H9 (cell line): ENCODE measurements at regions not wholly inside any gene's neighbourhood (a gene's known extent, or its start where the extent isn't known, plus 50 kb on each side); places are given as distances from the start of the nearest gene placed in this dataset.

Experiments
- DNase-seq: peaks from one replicate; pipeline ENCODE4 v3.0.0-alpha.2; 2017
- H2AFZ ChIP-seq: one replicate; pipeline ENCODE4 v1.6.1; 2013; ENCODE audit warnings: mild to moderate bottlenecking, low read length, control low read depth, moderate library complexity
- H2AK5ac ChIP-seq: 2 replicates; pipeline ENCODE4 v1.6.1; 2013; ENCODE audit warnings: low read length, control low read depth, mixed read lengths; ENCODE audit not compliant: insufficient read length
- H2BK120ac ChIP-seq: one replicate; pipeline ENCODE4 v1.6.1; 2013; ENCODE audit warnings: low read depth, mild to moderate bottlenecking, low read length, control low read depth, inconsistent platforms; ENCODE audit not compliant: poor library complexity, severe bottlenecking
- H2BK12ac ChIP-seq: 2 replicates; pipeline ENCODE4 v1.6.1; 2013; ENCODE audit warnings: low read length, control low read depth, mixed read lengths, low read depth; ENCODE audit not compliant: insufficient read length
- H2BK15ac ChIP-seq: 2 replicates; pipeline ENCODE4 v1.6.1; 2013; ENCODE audit warnings: low read depth, low read length, control low read depth
- H2BK20ac ChIP-seq: one replicate; pipeline ENCODE4 v1.6.1; 2013; ENCODE audit warnings: low read depth, mild to moderate bottlenecking, low read length, control low read depth, inconsistent platforms; ENCODE audit not compliant: poor library complexity, severe bottlenecking
- H2BK5ac ChIP-seq: 2 replicates; pipeline ENCODE4 v1.6.1; 2013; ENCODE audit warnings: low read length, control low read depth, mixed read lengths; ENCODE audit not compliant: insufficient read length
- H3K14ac ChIP-seq: 2 replicates; pipeline ENCODE4 v1.6.1; 2013; ENCODE audit warnings: low read length, control low read depth; ENCODE audit not compliant: insufficient read depth
- H3K18ac ChIP-seq: 2 replicates; pipeline ENCODE4 v1.6.1; 2013; ENCODE audit warnings: low read depth, mild to moderate bottlenecking, mixed read lengths, low read length, control low read depth; ENCODE audit not compliant: insufficient read length
- H3K23ac ChIP-seq: 2 replicates; pipeline ENCODE4 v1.6.1; 2013; ENCODE audit warnings: low read length, control low read depth, mixed read lengths, low read depth; ENCODE audit not compliant: insufficient read length
- H3K23me2 ChIP-seq: 2 replicates; pipeline ENCODE4 v1.6.1; 2013; ENCODE audit warnings: low read depth, mild to moderate bottlenecking, mixed read lengths, low read length, control low read depth; ENCODE audit not compliant: insufficient read length, poor library complexity, severe bottlenecking
- H3K27ac ChIP-seq: 2 replicates; pipeline ENCODE4 v1.5.1; 2013; ENCODE audit warnings: low read length, control low read depth, mixed read lengths, low read depth; ENCODE audit not compliant: insufficient read length
- H3K27me3 ChIP-seq: 2 replicates; pipeline ENCODE4 v1.6.1; 2013; ENCODE audit warnings: low read length, control low read depth, inconsistent platforms; ENCODE audit not compliant: insufficient read depth
- H3K4ac ChIP-seq: 2 replicates; pipeline ENCODE4 v1.6.1; 2013; ENCODE audit warnings: low read depth, mild to moderate bottlenecking, control low read depth, inconsistent platforms, low read length, moderate library complexity
- H3K4me1 ChIP-seq: 2 replicates; pipeline ENCODE4 v1.6.1; 2013; ENCODE audit warnings: low read length, control low read depth, inconsistent platforms; ENCODE audit not compliant: insufficient read depth
- H3K4me2 ChIP-seq: 2 replicates; pipeline ENCODE4 v1.6.1; 2013; ENCODE audit warnings: low read length, control low read depth, mixed read lengths; ENCODE audit not compliant: insufficient read length, insufficient read depth
- H3K56ac ChIP-seq: 2 replicates; pipeline ENCODE4 v1.6.1; 2013; ENCODE audit warnings: low read depth, mild to moderate bottlenecking, mixed read lengths, low read length, control low read depth; ENCODE audit not compliant: insufficient read length
- H3K79me1 ChIP-seq: 2 replicates; pipeline ENCODE4 v1.6.1; 2013; ENCODE audit warnings: low read depth, mild to moderate bottlenecking, moderate library complexity, low read length, control low read depth, inconsistent platforms; ENCODE audit not compliant: insufficient read depth, poor library complexity, severe bottlenecking
- H3K79me2 ChIP-seq: 2 replicates; pipeline ENCODE4 v1.6.1; 2013; ENCODE audit warnings: low read length, control low read depth, inconsistent platforms; ENCODE audit not compliant: insufficient read depth
- H3K9ac ChIP-seq: 2 replicates; pipeline ENCODE4 v1.6.1; 2013; ENCODE audit warnings: low read length, control low read depth, mixed read lengths; ENCODE audit not compliant: insufficient read length; ENCODE audit errors: extremely low read depth
- H3K9me3 ChIP-seq: one replicate; pipeline ENCODE4 v1.6.1; 2013; ENCODE audit warnings: low read depth, low read length, inconsistent platforms; ENCODE audit not compliant: control insufficient read depth
- H3T11ph ChIP-seq: one replicate; pipeline ENCODE4 v1.6.1; 2013; ENCODE audit warnings: mild to moderate bottlenecking, low read length, control low read depth, inconsistent platforms
- H4K20me1 ChIP-seq: one replicate; pipeline ENCODE4 v1.6.1; 2013; ENCODE audit not compliant: control insufficient read depth, insufficient read length, insufficient read depth
- H4K5ac ChIP-seq: 2 replicates; pipeline ENCODE4 v1.6.1; 2013; ENCODE audit warnings: low read depth, mild to moderate bottlenecking, mixed read lengths, low read length, control low read depth; ENCODE audit not compliant: insufficient read length
- H4K8ac ChIP-seq: replicated peaks from 2 replicates; pipeline ENCODE4 v1.6.1; 2013; ENCODE audit warnings: low read length, control low read depth, mixed read lengths, low read depth; ENCODE audit not compliant: insufficient read length
- H4K91ac ChIP-seq: 2 replicates; pipeline ENCODE4 v1.6.1; 2013; ENCODE audit warnings: low read depth, mild to moderate bottlenecking, moderate library complexity, mixed read lengths, low read length, control low read depth; ENCODE audit not compliant: insufficient read length
- H3K27ac Mint-ChIP-seq, 3 experiments: 2 replicates in 2 of 3; 3 replicates in 1 of 3; pipeline ENCODE4 v1.8.0; 2020 to 2021; ENCODE audit warnings: mixed read lengths in 3 of 3, mild to moderate bottlenecking in 1 of 3, moderate library complexity in 1 of 3
- H3K27me3 Mint-ChIP-seq: 2 replicates; pipeline ENCODE4 v1.8.0; 2021; ENCODE audit warnings: low read depth, mild to moderate bottlenecking, moderate library complexity, mixed read lengths
- H3K36me3 Mint-ChIP-seq, 3 experiments: 2 replicates in 2 of 3; 3 replicates in 1 of 3; pipeline ENCODE4 v1.8.0; 2020 to 2021; ENCODE audit warnings: low read depth in 3 of 3, mixed read lengths in 3 of 3; ENCODE audit not compliant: insufficient read depth in 1 of 3
- H3K4me1 Mint-ChIP-seq, 2 experiments: 2 replicates each; pipeline ENCODE4 v1.8.0; 2020; ENCODE audit warnings: mixed read lengths in 2 of 2
- H3K4me3 Mint-ChIP-seq, 2 experiments: 2 replicates in 1 of 2; 3 replicates in 1 of 2; pipeline ENCODE4 v1.8.0; 2020 to 2021; ENCODE audit warnings: mild to moderate bottlenecking in 2 of 2, mixed read lengths in 2 of 2, moderate library complexity in 1 of 2
- H3K9me3 Mint-ChIP-seq, 2 experiments: 2 replicates in 1 of 2; 3 replicates in 1 of 2; pipeline ENCODE4 v1.8.0; 2020; ENCODE audit warnings: mild to moderate bottlenecking in 2 of 2, mixed read lengths in 2 of 2, moderate library complexity in 1 of 2
- WGBS: extraction: QIAGEN DNeasy Blood & Tissue Kit; methylation state at CpG from one replicate; pipeline ENCODE4 v1.1.7; 2013; ENCODE audit warnings: missing lambda C conversion rate, low lambda C conversion rate, mixed read lengths; ENCODE audit not compliant: insufficient read length; ENCODE audit errors: extremely low coverage; 5-methylcytosine and 5-hydroxymethylcytosine counted together
- TF ChIP-seq, protein P1 (sequence below): fragments of 200-600 bp; sonication (generic); conservative IDR thresholded peaks from 3 replicates; pipeline ENCODE4 v1.8.0; 2021; ENCODE audit warnings: antibody characterized with exemption, mild to moderate bottlenecking

DNA sequence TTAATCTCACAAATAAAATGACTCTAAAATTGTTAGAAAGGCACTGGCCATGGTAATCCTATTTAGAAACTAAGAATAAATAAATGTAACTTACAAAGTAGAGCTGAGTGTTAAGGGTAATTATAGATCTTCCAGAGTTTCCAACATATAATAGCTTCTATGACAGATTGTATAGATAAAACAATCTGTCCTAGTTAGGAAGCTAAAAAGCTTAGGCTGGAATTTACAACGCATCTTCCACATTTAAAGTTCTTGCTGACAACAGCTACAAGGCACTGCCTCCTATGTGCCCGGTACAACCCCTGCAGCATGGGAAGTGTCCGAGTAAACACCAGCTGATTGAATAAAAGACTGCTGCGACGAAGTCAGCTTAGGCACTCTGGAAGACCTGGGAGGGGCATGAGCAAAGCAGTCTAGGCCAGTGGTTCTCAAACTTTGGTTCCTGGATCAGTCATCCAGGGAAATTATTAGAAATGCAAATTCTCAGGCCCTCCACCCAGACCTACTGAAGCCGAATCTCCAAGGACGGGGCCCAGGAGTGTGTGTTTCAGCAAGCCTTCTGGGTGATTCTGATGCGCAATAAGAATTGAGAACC is 635.6 kb upstream of the TBX3 start:
- no peaks in the 10 kb centered on the region for H3K79me2 ChIP-seq
- WGBS: no CpG with 5 or more reads among the region's 8 CpGs
- no peak overlapping the region for H4K5ac ChIP-seq
- no peaks in the 10 kb centered on the region for H3K9me3 Mint-ChIP-seq
- H2BK20ac ChIP-seq: no peak overlapping the region
- H3K23ac ChIP-seq: no peak overlapping the region
- no peaks in the 10 kb centered on the region for H3K9me3 ChIP-seq
- no peak overlapping the region for H4K91ac ChIP-seq
- peaks cover 10% of the 10 kb centered on the region for H3K27me3 Mint-ChIP-seq
- no peak overlapping the region for H4K8ac ChIP-seq
- no peaks in the 10 kb centered on the region for H3K23me2 ChIP-seq
- TF ChIP-seq, protein P1, sequence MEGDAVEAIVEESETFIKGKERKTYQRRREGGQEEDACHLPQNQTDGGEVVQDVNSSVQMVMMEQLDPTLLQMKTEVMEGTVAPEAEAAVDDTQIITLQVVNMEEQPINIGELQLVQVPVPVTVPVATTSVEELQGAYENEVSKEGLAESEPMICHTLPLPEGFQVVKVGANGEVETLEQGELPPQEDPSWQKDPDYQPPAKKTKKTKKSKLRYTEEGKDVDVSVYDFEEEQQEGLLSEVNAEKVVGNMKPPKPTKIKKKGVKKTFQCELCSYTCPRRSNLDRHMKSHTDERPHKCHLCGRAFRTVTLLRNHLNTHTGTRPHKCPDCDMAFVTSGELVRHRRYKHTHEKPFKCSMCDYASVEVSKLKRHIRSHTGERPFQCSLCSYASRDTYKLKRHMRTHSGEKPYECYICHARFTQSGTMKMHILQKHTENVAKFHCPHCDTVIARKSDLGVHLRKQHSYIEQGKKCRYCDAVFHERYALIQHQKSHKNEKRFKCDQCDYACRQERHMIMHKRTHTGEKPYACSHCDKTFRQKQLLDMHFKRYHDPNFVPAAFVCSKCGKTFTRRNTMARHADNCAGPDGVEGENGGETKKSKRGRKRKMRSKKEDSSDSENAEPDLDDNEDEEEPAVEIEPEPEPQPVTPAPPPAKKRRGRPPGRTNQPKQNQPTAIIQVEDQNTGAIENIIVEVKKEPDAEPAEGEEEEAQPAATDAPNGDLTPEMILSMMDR: no peak
- no peak overlapping the region for H3K14ac ChIP-seq
- no peak overlapping the region for H2BK12ac ChIP-seq
- H3K56ac ChIP-seq: no peak overlapping the region
- H2AFZ ChIP-seq: no peak overlapping the region
- H3K4me2 ChIP-seq: no peak overlapping the region
- no peak overlapping the region for H3K27ac ChIP-seq
- H2BK15ac ChIP-seq: no peak overlapping the region
- no peaks in the 10 kb centered on the region for H3K4me1 ChIP-seq
- no peak overlapping the region for H3K9ac ChIP-seq
- no peak overlapping the region for H3K4me3 Mint-ChIP-seq
- no peak overlapping the region for H2BK120ac ChIP-seq
- H3K27ac Mint-ChIP-seq: no peak overlapping the region
- no peak overlapping the region for H3K4ac ChIP-seq
- no peaks in the 10 kb centered on the region for H3K27me3 ChIP-seq
- no peaks in the 10 kb centered on the region for H3K79me1 ChIP-seq
- H3T11ph ChIP-seq: no peak overlapping the region
- no peaks in the 10 kb centered on the region; a peak in 1 of 7 replicates for H3K36me3 Mint-ChIP-seq
- no peak overlapping the region for H2AK5ac ChIP-seq
- no peak overlapping the region for H2BK5ac ChIP-seq
- peaks cover 0 to 6% of the 10 kb centered on the region in 2 experiments; a peak in 1 of 4 replicates for H3K4me1 Mint-ChIP-seq
- no peaks in the 10 kb centered on the region for H4K20me1 ChIP-seq
- DNase-seq: no peak
- no peak overlapping the region for H3K18ac ChIP-seq
